HCT116 (cell line): ENCODE measurements at regions not wholly inside any gene's neighbourhood (a gene's known extent, or its start where the extent isn't known, plus 50 kb on each side); places are given as distances from the start of the nearest gene placed in this dataset.

Experiments used
- ATAC-seq: fragments of 200-7000 bp; cut with Tn5 transposase; 2 replicates; pipeline ENCODE4 v1.9.1; 2020; ENCODE audit warnings: mild to moderate bottlenecking, moderate library complexity
- BruUV-seq: library from RNA; stranded (reverse); fragments of 400-500 nt; replicated peaks from 2 replicates; lab custom pipeline; 2021; lab: Mats Ljungman, UMichigan
- CTCF ChIA-PET: fragments of 300-600 bp; sonication (Branson Sonifier 250); formaldehyde crosslinking; loops from one replicate; lab custom pipeline; 2021; ENCODE audit warnings: antibody characterized with exemption; lab: Charles Lee
- POLR2A ChIA-PET: fragments of 300-600, 350-600 bp; sonication (Branson Sonifier 250); formaldehyde crosslinking; loops from one replicate; lab custom pipeline; 2021; ENCODE audit warnings: antibody characterized with exemption; lab: Charles Lee
- RAD21 ChIA-PET, 2 experiments: fragments of 300-600 bp; sonication (Branson Sonifier 250); formaldehyde crosslinking; loops; one replicate each; lab custom pipeline; 2023; ENCODE audit warnings: low total read pairs in 2 of 2; ENCODE audit not compliant: uncharacterized antibody in 2 of 2, unreplicated experiment in 2 of 2, low non-redundant PET in 1 of 2; lab: Charles Lee
- DNase-seq: peaks from one replicate; pipeline ENCODE4 v3.0.0-alpha.2; 2010; ENCODE audit warnings: low read depth, low spot score
- H2AFZ ChIP-seq: fragments of 200-600 bp; shearing (Covaris generic), sonication (generic); 2 replicates; pipeline ENCODE4 v1.6.1; 2017; ENCODE audit warnings: low read depth, mixed run types, mixed read lengths, antibody characterized with exemption, low read length; ENCODE audit not compliant: poor library complexity, severe bottlenecking
- H3K27ac ChIP-seq: 2 replicates; pipeline ENCODE4 v1.5.1; 2012; ENCODE audit warnings: low read depth, low read length
- H3K27me3 ChIP-seq: fragments of 200-600 bp; sonication (generic); 2 replicates; pipeline ENCODE4 v1.6.1; 2016; ENCODE audit warnings: mixed run types, low read length, mixed read lengths; ENCODE audit not compliant: insufficient read depth
- H3K36me3 ChIP-seq, 2 experiments: fragments of 200-500 bp in 1 of 2; fragments of 200-600 bp in 1 of 2; sonication (Bioruptor generic) in 1 of 2; sonication (generic) in 1 of 2; 2 replicates each; pipeline versions ENCODE4 v1.5.1 to v1.6.1; 2014 to 2016; ENCODE audit warnings: low read length in 2 of 2, inconsistent platforms in 1 of 2, mixed read lengths in 1 of 2, mixed run types in 1 of 2; ENCODE audit not compliant: insufficient read depth in 2 of 2, control insufficient read depth in 1 of 2
- H3K4me1 ChIP-seq, 2 experiments: fragments of 200-600 bp in 1 of 2; sonication (generic) in 1 of 2; 2 replicates each; pipeline versions ENCODE4 v1.5.1 to v1.6.1; 2012 to 2017; ENCODE audit warnings: low read length in 2 of 2, inconsistent platforms in 1 of 2, mild to moderate bottlenecking in 1 of 2, mixed read lengths in 1 of 2, mixed run types in 1 of 2, moderate library complexity in 1 of 2; ENCODE audit not compliant: insufficient read depth in 2 of 2, control insufficient read depth in 1 of 2
- H3K4me2 ChIP-seq: fragments of 200-600 bp; sonication (generic); 2 replicates; pipeline ENCODE4 v1.6.1; 2017; ENCODE audit warnings: mixed run types, low read length, mixed read lengths
- H3K4me3 ChIP-seq, 2 experiments: fragments of 200-600 bp in 1 of 2; sonication (generic) in 1 of 2; replicated peaks in 1 of 2; 2 replicates each; pipeline ENCODE4 v1.5.1; 2011 to 2016; ENCODE audit warnings: low read length in 2 of 2, control low read depth in 1 of 2, low read depth in 1 of 2, mild to moderate bottlenecking in 1 of 2, mixed read lengths in 1 of 2, mixed run types in 1 of 2
- H3K79me2 ChIP-seq: fragments of 200-600 bp; sonication (generic); 2 replicates; pipeline ENCODE4 v1.6.1; 2017; ENCODE audit warnings: mild to moderate bottlenecking, mixed run types, low read length, moderate library complexity, mixed read lengths; ENCODE audit not compliant: insufficient read depth
- H3K9ac ChIP-seq: fragments of 200-600 bp; sonication (generic); 2 replicates; pipeline ENCODE4 v1.6.1; 2016; ENCODE audit warnings: low read length, mixed read lengths
- H3K9me2 ChIP-seq: fragments of 200-600 bp; sonication (generic), shearing (Covaris generic); 2 replicates; pipeline ENCODE4 v1.6.1; 2017; ENCODE audit warnings: mixed run types, mild to moderate bottlenecking, moderate library complexity; ENCODE audit not compliant: insufficient read depth
- H3K9me3 ChIP-seq, 2 experiments: fragments of 200-500 bp in 1 of 2; fragments of 200-600 bp in 1 of 2; sonication (Bioruptor generic) in 1 of 2; sonication (generic) in 1 of 2; 2 replicates each; pipeline ENCODE4 v1.6.1; 2014 to 2017; ENCODE audit warnings: low read length in 2 of 2, mixed read lengths in 2 of 2, inconsistent platforms in 1 of 2, low read depth in 1 of 2, mild to moderate bottlenecking in 1 of 2, mixed run types in 1 of 2, moderate library complexity in 1 of 2; ENCODE audit not compliant: control insufficient read depth in 1 of 2, insufficient read depth in 1 of 2
- H4K20me1 ChIP-seq: fragments of 200-600 bp; sonication (generic), shearing (Covaris generic); 2 replicates; pipeline ENCODE4 v1.6.1; 2017; ENCODE audit warnings: mixed run types, mild to moderate bottlenecking, moderate library complexity; ENCODE audit not compliant: insufficient read depth
- CTCF ChIP-seq, 3 experiments: fragments of 200-600 bp in 1 of 3; sonication (generic) in 1 of 3; IDR thresholded peaks in 2 of 3; conservative IDR thresholded peaks in 1 of 3; 2 replicates each; pipeline ENCODE4 v1.5.1; 2012 to 2017; ENCODE audit warnings: low read depth in 2 of 3, low read length in 2 of 3, antibody characterized with exemption in 1 of 3, borderline replicate concordance in 1 of 3, control low read depth in 1 of 3, mild to moderate bottlenecking in 1 of 3, mixed read lengths in 1 of 3, mixed run types in 1 of 3, moderate library complexity in 1 of 3; ENCODE audit not compliant: insufficient read depth in 1 of 3
- EGR1 ChIP-seq: IDR thresholded peaks from 2 replicates; pipeline ENCODE4 v1.6.1; 2012; ENCODE audit warnings: low read depth
- ELF1 ChIP-seq: IDR thresholded peaks from 2 replicates; pipeline ENCODE4 v1.6.1; 2012; ENCODE audit warnings: low read depth, borderline replicate concordance
- EZH2 ChIP-seq: fragments of 200-600 bp; sonication (generic); IDR thresholded peaks from 2 replicates; pipeline ENCODE4 v1.6.1; 2017; ENCODE audit warnings: antibody characterized with exemption, mixed run types
- FOSL1 ChIP-seq: IDR thresholded peaks from 2 replicates; pipeline ENCODE4 v1.6.1; 2012; ENCODE audit warnings: low read depth
- JUND ChIP-seq: IDR thresholded peaks from 2 replicates; pipeline ENCODE4 v1.6.1; 2012
- POLR2A ChIP-seq: IDR thresholded peaks from 2 replicates; pipeline ENCODE4 v1.7.0; 2011; ENCODE audit warnings: borderline replicate concordance; ENCODE audit not compliant: insufficient read depth, insufficient read length; ENCODE audit errors: extremely low read depth
- POLR2AphosphoS5 ChIP-seq: IDR thresholded peaks from 2 replicates; pipeline ENCODE4 v1.6.1; 2011; ENCODE audit warnings: mild to moderate bottlenecking, low read depth, low read length, moderate library complexity
- REST ChIP-seq: IDR thresholded peaks from 2 replicates; pipeline ENCODE4 v1.6.1; 2012; ENCODE audit warnings: low read depth
- SIN3A ChIP-seq: IDR thresholded peaks from 2 replicates; pipeline ENCODE4 v1.6.1; 2012; ENCODE audit warnings: low read depth
- SRF ChIP-seq: IDR thresholded peaks from 2 replicates; pipeline ENCODE4 v1.6.1; 2012; ENCODE audit warnings: low read depth
- TCF7L2 ChIP-seq: IDR thresholded peaks from 2 replicates; pipeline ENCODE4 v1.7.0; 2011; ENCODE audit warnings: borderline replicate concordance, inconsistent platforms; ENCODE audit not compliant: insufficient read depth, insufficient read length; ENCODE audit errors: extremely low read depth
- YY1 ChIP-seq: IDR thresholded peaks from 2 replicates; pipeline ENCODE4 v1.6.1; 2011; ENCODE audit warnings: low read length, low read depth, moderate library complexity, mild to moderate bottlenecking; ENCODE audit not compliant: insufficient replicate concordance; ENCODE audit errors: extremely low read depth
- ZBTB33 ChIP-seq: IDR thresholded peaks from 2 replicates; pipeline ENCODE4 v1.6.1; 2011; ENCODE audit warnings: mild to moderate bottlenecking, low read length, moderate library complexity; ENCODE audit not compliant: insufficient replicate concordance; ENCODE audit errors: extremely low read depth
- ZNF274 ChIP-seq: fragments of 200-500 bp; sonication (Bioruptor generic); IDR thresholded peaks from 2 replicates; pipeline ENCODE4 v1.6.1; 2014; ENCODE audit warnings: mild to moderate bottlenecking, low read depth, low read length, inconsistent platforms
- intact Hi-C: fragments of 100-400 bp; cut with micrococcal nuclease; formaldehyde crosslinking; loops from 2 replicates; pipeline ENCODE4 v1.10.0; 2022

- CTCF ChIA-PET = interaction anchor here (1.2 to 4.0 kb wide), 10 partner anchors 9 to 130 kb away, joined by 4 to 63 read pairs (median 12); no protein-coding TSS in a partner anchor
- intact Hi-C loops = loop anchor here (5.0 kb wide), 1 partner anchor 128 kb away; no protein-coding TSS in a partner anchor
- Histone ChIP-seq H3K27me3 (no peaks in the 10 kb centered on the region), H3K79me2 (no peaks in the 10 kb centered on the region), H3K4me1 (peaks cover 0 to 4% of the 10 kb centered on the region in 2 experiments; a peak in 1 of 4 replicates), H3K36me3 (no peaks in the 10 kb centered on the region), H3K4me3 (no peak overlapping the region), H2AFZ (no peak overlapping the region), H4K20me1 (no peaks in the 10 kb centered on the region), H3K4me2 (no peak overlapping the region), H3K9me3 (no peaks in the 10 kb centered on the region), H3K9ac (no peak overlapping the region), H3K9me2 (no peaks in the 10 kb centered on the region), H3K27ac (no peak overlapping the region)
- BruUV-seq = no TSS peak
- DNase-seq = no peak
- RAD21 ChIA-PET = interaction anchor here (1.6 to 2.0 kb wide), 3 partner anchors 16 to 130 kb away, joined by 4 read pairs; no protein-coding TSS in a partner anchor
- no peak for TF ChIP-seq YY1
- no peak for TF ChIP-seq FOSL1
- TF ChIP-seq ZBTB33 = no peak
- no peak for TF ChIP-seq SIN3A
- no peak for TF ChIP-seq ELF1
- TF ChIP-seq ZNF274 = no peak
- no peak for TF ChIP-seq CTCF (IDR thresholded peaks at IDR 0.05 in 2 of 3, conservative IDR thresholded peaks at IDR 0.05 in 1 of 3; ENCODE audit: borderline replicate concordance in 1 of 3, insufficient read depth in 1 of 3, low read depth in 2 of 3, low read length in 2 of 3)
- TF ChIP-seq EGR1 = no peak
- TF ChIP-seq EZH2 = no peak
- no peak for TF ChIP-seq POLR2AphosphoS5
- TF ChIP-seq REST = no peak
- TF ChIP-seq POLR2A = no peak
- TF ChIP-seq TCF7L2 = no peak
- no peak for TF ChIP-seq JUND
- no peak for TF ChIP-seq SRF
- ATAC-seq = no peak
- POLR2A ChIA-PET = no interaction called here
Measured at GRCh38 chr22:22754268-22754657, 109.8 kb downstream of the GGTLC2 start.
